ENCODE measurements at regions not wholly inside any gene's neighbourhood (a gene's known extent, or its start where the extent isn't known, plus 50 kb on each side); places are given as distances from the start of the nearest gene placed in this dataset.

- TF ChIP-seq CTCF (IDR thresholded peaks at IDR 0.05) = no peak
- TF ChIP-seq POLR2A (IDR thresholded peaks at IDR 0.05) = no peak
These were observed 375.7 kb upstream of the CCNH start for GRCh38 chr5:87788416-87788815.

Measured in body of pancreas (tissue), 4 donors.